ENCODE measurements at regions not wholly inside any gene's neighbourhood (a gene's known extent, or its start where the extent isn't known, plus 50 kb on each side); places are given as distances from the start of the nearest gene placed in this dataset.
A peak's percentile ranks its signal among the peaks of the same experiment; 100 is the strongest.

- no peak overlapping the region for H2AFZ ChIP-seq (ENCODE audit: low read depth, low read length)
- in situ Hi-C loops (cut with MboI), result no loop called here
- H3K9ac ChIP-seq (ENCODE audit: insufficient read depth in 1 of 2, low read depth in 2 of 2, low read length in 2 of 2), result no peak overlapping the region
- no peak overlapping the region for H3K4me3 ChIP-seq
- no peaks in the 10 kb centered on the region for H3K9me1 ChIP-seq (ENCODE audit: control insufficient read depth, insufficient read depth, low read length)
- FAIRE-seq (no peak), DNase-seq (ENCODE audit: extremely low read depth in 1 of 4, low spot score in 3 of 4) (no peak), ATAC-seq (peak; percentile 41)
- H3K4me1 ChIP-seq (replicated peaks in 1 of 2; ENCODE audit: control insufficient read depth in 2 of 2, insufficient read depth in 2 of 2, low read length in 2 of 2), result peaks cover 0 to 16% of the 10 kb centered on the region in 2 experiments; a peak in 3 of 5 replicates
- no peak overlapping the region for H3K4me2 ChIP-seq (ENCODE audit: insufficient read depth, low read length)
- H3K27me3 ChIP-seq (ENCODE audit: control insufficient read depth in 2 of 2, insufficient read depth in 2 of 2, low read length in 2 of 2), result no peaks in the 10 kb centered on the region
- ChIA-PET POLR2A (interaction anchor here (0.5 to 1.3 kb wide), 2 partner anchors 11 to 60 kb away, joined by 3 to 5 read pairs; no protein-coding TSS in a partner anchor), CTCF (ENCODE audit: low intra/inter-chr PET ratio) (interaction anchor here (0.6 kb wide), 1 partner anchor 96 kb away, joined by 3 read pairs; no protein-coding TSS in a partner anchor)
- no TSS peak for BruUV-seq (replicated peaks)
- no peak overlapping the region for H3K27ac ChIP-seq (ENCODE audit: extremely low read depth, low read depth, low read length)
- TF ChIP-seq RAD21 (CRISPR knock-in tag; conservative IDR thresholded peaks at IDR 0.05 in 1 of 2, IDR thresholded peaks at IDR 0.05 in 1 of 2) (0 out of 4 replicates have a peak, but pooled peaks of 1 of the 2 experiments have one; percentile 17), SRSF3 (IDR thresholded peaks at IDR 0.05; ENCODE audit: insufficient read depth, low read length) (no peak)
- WGBS (ENCODE audit: insufficient coverage, low coverage, missing lambda C conversion rate), result 53% methylated on average over 3 of the region's 3 CpGs
- no peaks in the 10 kb centered on the region for H3K36me3 ChIP-seq (ENCODE audit: control insufficient read depth, insufficient read depth, low read length)
- H4K20me1 ChIP-seq (replicated peaks; ENCODE audit: control insufficient read depth, insufficient read depth, low read length), result no peaks in the 10 kb centered on the region
- H3K9me3 ChIP-seq (replicated peaks; ENCODE audit: control insufficient read depth, insufficient read depth, low read depth, low read length), result no peaks in the 10 kb centered on the region; the same call in 1 of the 2 replicates
- intact Hi-C loops (cut with micrococcal nuclease), result no loop called here
- H3K79me2 ChIP-seq (ENCODE audit: control insufficient read depth, insufficient read depth, low read length), result no peaks in the 10 kb centered on the region
Observed at GRCh38 chr2:196241175-196241574, 69.8 kb upstream of the STK17B start.

- no peaks in the 10 kb centered on the region for H3K79me2 ChIP-seq (ENCODE audit: control insufficient read depth, insufficient read depth, low read length)
- no peak for TF ChIP-seq VEZF1 (CRISPR knock-in tag; IDR thresholded peaks at IDR 0.05)
- TF ChIP-seq NFXL1 (CRISPR knock-in tag; IDR thresholded peaks at IDR 0.05), result no peak
- no peak for TF ChIP-seq ID3 (CRISPR knock-in tag; IDR thresholded peaks at IDR 0.05)
- no peak for TF ChIP-seq ID3 (tag; IDR thresholded peaks at IDR 0.05)
- H3K9me1 ChIP-seq (ENCODE audit: control insufficient read depth, insufficient read depth, low read length), result no peaks in the 10 kb centered on the region
- FAIRE-seq (no peak), DNase-seq (ENCODE audit: extremely low read depth in 1 of 4, low spot score in 3 of 4) (no peak), ATAC-seq (no peak)
- no peak overlapping the region for H2AFZ ChIP-seq (ENCODE audit: low read depth, low read length)
- POLR2A ChIA-PET, result interaction anchor here (1.3 kb wide), 1 partner anchor 12 kb away, joined by 3 read pairs; no protein-coding TSS in a partner anchor
- H4K20me1 ChIP-seq (replicated peaks; ENCODE audit: control insufficient read depth, insufficient read depth, low read length), result no peaks in the 10 kb centered on the region
- intact Hi-C loops (cut with micrococcal nuclease) (no loop called here), in situ Hi-C loops (cut with MboI) (no loop called here)
- no peaks in the 10 kb centered on the region for H3K36me3 ChIP-seq (ENCODE audit: control insufficient read depth, insufficient read depth, low read length)
- no peaks in the 10 kb centered on the region; the same call in 1 of the 2 replicates for H3K9me3 ChIP-seq (replicated peaks; ENCODE audit: control insufficient read depth, insufficient read depth, low read depth, low read length)
- H3K4me3 ChIP-seq, result no peak overlapping the region
- BruUV-seq (replicated peaks), result no TSS peak
- H3K9ac ChIP-seq (ENCODE audit: insufficient read depth in 1 of 2, low read depth in 2 of 2, low read length in 2 of 2), result no peak overlapping the region
- WGBS (ENCODE audit: insufficient coverage, low coverage, missing lambda C conversion rate), result 45% methylated on average over 6 of the region's 7 CpGs
- H3K27ac ChIP-seq (ENCODE audit: extremely low read depth, low read depth, low read length), result no peak overlapping the region
- peaks cover 0 to 16% of the 10 kb centered on the region in 2 experiments; a peak in 3 of 5 replicates for H3K4me1 ChIP-seq (replicated peaks in 1 of 2; ENCODE audit: control insufficient read depth in 2 of 2, insufficient read depth in 2 of 2, low read length in 2 of 2)
- no peaks in the 10 kb centered on the region for H3K27me3 ChIP-seq (ENCODE audit: control insufficient read depth in 2 of 2, insufficient read depth in 2 of 2, low read length in 2 of 2)
- CTCF ChIA-PET (ENCODE audit: low intra/inter-chr PET ratio), result no interaction called here
- H3K4me2 ChIP-seq (ENCODE audit: insufficient read depth, low read length), result no peak overlapping the region
Observed at GRCh38 chr2:196242131-196242620, 70.8 kb upstream of the STK17B start.
